GM23338 (cell line): ENCODE measurements at regions not wholly inside any gene's neighbourhood (a gene's known extent, or its start where the extent isn't known, plus 50 kb on each side); places are given as distances from the start of the nearest gene placed in this dataset.

ENCODE experiments used
- ATAC-seq: fragments of 200-7000 bp; cut with Tn5 transposase; 3 replicates; pipeline ENCODE4 v1.9.1; 2020
- DNase-seq: peaks from one replicate; pipeline ENCODE4 v3.0.0-alpha.2; 2015; ENCODE audit warnings: low spot score
- H2AFZ ChIP-seq: fragments of 200-600 bp; sonication (generic); 2 replicates; pipeline ENCODE4 v1.8.0; 2016; ENCODE audit warnings: antibody characterized with exemption, mild to moderate bottlenecking, moderate library complexity
- H3F3A ChIP-seq: fragments of 200-600 bp; sonication (generic); replicated peaks from 2 replicates; pipeline ENCODE4 v1.8.0; 2017; ENCODE audit warnings: antibody characterized with exemption, mixed run types, low read depth
- H3K27ac ChIP-seq: fragments of 200-600 bp; sonication (generic); 2 replicates; pipeline ENCODE4 v1.6.1; 2016; ENCODE audit warnings: low read depth
- H3K27me3 ChIP-seq: fragments of 200-600 bp; sonication (generic); 2 replicates; pipeline ENCODE4 v1.8.0; 2016; ENCODE audit warnings: mild to moderate bottlenecking, mixed run types, moderate library complexity; ENCODE audit not compliant: insufficient read depth
- H3K36me3 ChIP-seq: fragments of 200-600 bp; sonication (generic); 2 replicates; pipeline ENCODE4 v1.8.0; 2016; ENCODE audit warnings: mild to moderate bottlenecking; ENCODE audit not compliant: insufficient read depth
- H3K4me1 ChIP-seq: fragments of 200-600 bp; sonication (generic); 2 replicates; pipeline ENCODE4 v1.8.0; 2016; ENCODE audit warnings: mild to moderate bottlenecking, moderate library complexity; ENCODE audit not compliant: insufficient read depth
- H3K4me2 ChIP-seq: fragments of 200-600 bp; sonication (generic); 2 replicates; pipeline ENCODE4 v1.7.1; 2017; ENCODE audit warnings: mixed run types
- H3K4me3 ChIP-seq: fragments of 200-600 bp; sonication (generic); 2 replicates; pipeline ENCODE4 v1.6.1; 2016; ENCODE audit warnings: mixed run types
- H3K79me2 ChIP-seq: fragments of 200-600 bp; sonication (generic); replicated peaks from 2 replicates; pipeline ENCODE4 v1.8.0; 2017; ENCODE audit warnings: mild to moderate bottlenecking; ENCODE audit not compliant: insufficient read depth
- H3K9me2 ChIP-seq: fragments of 200-600 bp; sonication (generic); 2 replicates; pipeline ENCODE4 v1.8.0; 2017; ENCODE audit not compliant: insufficient read depth
- H4K20me1 ChIP-seq: fragments of 200-600 bp; sonication (generic); replicated peaks from 2 replicates; pipeline ENCODE4 v1.8.0; 2017; ENCODE audit warnings: mild to moderate bottlenecking; ENCODE audit not compliant: insufficient read depth
- H3K27ac Mint-ChIP-seq: 2 replicates; pipeline ENCODE4 v1.8.0; 2020; ENCODE audit warnings: inconsistent platforms, mild to moderate bottlenecking, moderate library complexity, mixed read lengths
- H3K27me3 Mint-ChIP-seq: 3 replicates; pipeline ENCODE4 v1.8.0; 2022; ENCODE audit warnings: low read depth, mild to moderate bottlenecking, moderate library complexity, mixed read lengths, inconsistent platforms; ENCODE audit not compliant: insufficient read depth, poor library complexity
- H3K36me3 Mint-ChIP-seq: 3 replicates; pipeline ENCODE4 v1.8.0; 2021; ENCODE audit warnings: low read depth, mild to moderate bottlenecking, inconsistent platforms, moderate library complexity, mixed read lengths
- H3K4me1 Mint-ChIP-seq: 3 replicates; pipeline ENCODE4 v1.8.0; 2020; ENCODE audit warnings: mild to moderate bottlenecking, inconsistent platforms, mixed read lengths
- H3K4me3 Mint-ChIP-seq: 3 replicates; pipeline ENCODE4 v1.8.0; 2021; ENCODE audit warnings: moderate library complexity, mild to moderate bottlenecking, inconsistent platforms, mixed read lengths
- H3K9me3 Mint-ChIP-seq: 3 replicates; pipeline ENCODE4 v1.8.0; 2020; ENCODE audit warnings: moderate library complexity, mild to moderate bottlenecking, inconsistent platforms, mixed read lengths
- CREB1 ChIP-seq: fragments of 250-450 bp; sonication (Bioruptor Pico); IDR thresholded peaks from 2 replicates; pipeline ENCODE4 v1.5.0; 2020; ENCODE audit warnings: low read depth, mild to moderate bottlenecking, moderate library complexity
- EZH2 ChIP-seq: fragments of 200-600 bp; sonication (generic); IDR thresholded peaks from one replicate; pipeline ENCODE4 v1.8.0; 2017; ENCODE audit warnings: antibody characterized with exemption, mild to moderate bottlenecking, low read depth; ENCODE audit not compliant: unreplicated experiment
- EZH2phosphoT487 ChIP-seq: fragments of 200-600 bp; sonication (generic); IDR thresholded peaks from one replicate; pipeline ENCODE4 v1.8.1; 2018; ENCODE audit warnings: antibody characterized with exemption; ENCODE audit not compliant: unreplicated experiment
- JUNB ChIP-seq: IDR thresholded peaks from one replicate; pipeline ENCODE4 v1.6.1; 2016; ENCODE audit warnings: antibody characterized with exemption; ENCODE audit not compliant: unreplicated experiment
- NANOG ChIP-seq: IDR thresholded peaks from 2 replicates; pipeline ENCODE4 v1.6.1; 2016; ENCODE audit warnings: antibody characterized with exemption, borderline replicate concordance
- POLR2AphosphoS5 ChIP-seq: IDR thresholded peaks from 2 replicates; pipeline ENCODE4 v1.6.1; 2016; ENCODE audit warnings: antibody characterized with exemption, low read depth
- STAT1 ChIP-seq: IDR thresholded peaks from one replicate; pipeline ENCODE4 v1.6.1; 2016; ENCODE audit warnings: antibody characterized with exemption; ENCODE audit not compliant: unreplicated experiment
- ZNF114 ChIP-seq: fragments of 250-450 bp; sonication (Bioruptor Pico); IDR thresholded peaks from 2 replicates; pipeline ENCODE4 v1.5.0; 2020; ENCODE audit warnings: mild to moderate bottlenecking, moderate library complexity
- ZNF331 ChIP-seq: fragments of 250-450 bp; sonication (Bioruptor Pico); IDR thresholded peaks from 2 replicates; pipeline ENCODE4 v1.5.0; 2020; ENCODE audit warnings: low read depth, mild to moderate bottlenecking, moderate library complexity
- TF ChIP-seq, protein P1 (sequence below): IDR thresholded peaks from one replicate; pipeline ENCODE4 v1.6.1; 2018; ENCODE audit warnings: antibody characterized with exemption; ENCODE audit not compliant: unreplicated experiment
- TF ChIP-seq, protein P2 (sequence below), 2 experiments: fragments of 200-600 bp in 1 of 2; sonication (generic) in 1 of 2; conservative IDR thresholded peaks; 2 replicates each; pipeline versions ENCODE4 v1.5.1 to v1.6.1; 2016 to 2017; ENCODE audit warnings: antibody characterized with exemption in 2 of 2, low read depth in 2 of 2, mild to moderate bottlenecking in 2 of 2, moderate library complexity in 1 of 2
- TF ChIP-seq, protein P3 (sequence below): fragments of 250-450 bp; sonication (Bioruptor Pico); IDR thresholded peaks from 2 replicates; pipeline ENCODE4 v1.5.0; 2020; ENCODE audit warnings: mild to moderate bottlenecking, moderate library complexity
- TF ChIP-seq, protein P4 (sequence below): IDR thresholded peaks from 2 replicates; pipeline ENCODE4 v1.6.1; 2016; ENCODE audit warnings: antibody characterized with exemption

DNA sequence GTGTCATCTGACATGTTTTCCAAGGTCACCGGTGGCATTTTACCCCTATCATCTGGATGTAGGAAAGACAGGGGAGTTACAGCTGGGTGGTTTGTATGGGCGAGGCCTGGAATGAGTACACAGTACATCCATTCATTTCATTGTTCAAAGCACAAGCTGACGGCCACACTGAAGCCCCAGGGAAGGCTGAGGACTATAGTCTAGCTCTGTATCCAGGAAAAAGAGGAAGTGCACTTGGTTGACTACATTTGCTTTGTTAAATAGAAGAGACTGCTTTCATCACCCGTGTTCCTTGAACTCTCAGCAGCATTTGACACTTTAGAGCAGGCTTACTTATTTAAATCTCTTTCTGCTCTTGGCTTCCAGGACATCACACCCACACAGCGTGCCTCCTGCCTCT lies 1041.0 kb upstream of the TENM3 start:
- peaks cover 3% of the 10 kb centered on the region for H3K27me3 Mint-ChIP-seq
- H3K4me2 ChIP-seq: no peak overlapping the region
- H3K27me3 ChIP-seq: no peaks in the 10 kb centered on the region
- H3K9me3 Mint-ChIP-seq: no peaks in the 10 kb centered on the region
- H3F3A ChIP-seq: no peaks in the 10 kb centered on the region
- ATAC-seq (no peak), DNase-seq (no peak)
- no peak overlapping the region for H3K4me3 ChIP-seq
- H2AFZ ChIP-seq: no peak overlapping the region
- H3K27ac ChIP-seq: no peak overlapping the region
- no peaks in the 10 kb centered on the region for H3K4me1 ChIP-seq
- TF ChIP-seq CREB1 (CRISPR knock-in tag) (no peak), EZH2phosphoT487 (no peak), JUNB (no peak), STAT1 (no peak), EZH2 (no peak), NANOG (no peak), ZNF331 (CRISPR knock-in tag) (no peak), POLR2AphosphoS5 (no peak), ZNF114 (no peak)
- TF ChIP-seq, protein P1, sequence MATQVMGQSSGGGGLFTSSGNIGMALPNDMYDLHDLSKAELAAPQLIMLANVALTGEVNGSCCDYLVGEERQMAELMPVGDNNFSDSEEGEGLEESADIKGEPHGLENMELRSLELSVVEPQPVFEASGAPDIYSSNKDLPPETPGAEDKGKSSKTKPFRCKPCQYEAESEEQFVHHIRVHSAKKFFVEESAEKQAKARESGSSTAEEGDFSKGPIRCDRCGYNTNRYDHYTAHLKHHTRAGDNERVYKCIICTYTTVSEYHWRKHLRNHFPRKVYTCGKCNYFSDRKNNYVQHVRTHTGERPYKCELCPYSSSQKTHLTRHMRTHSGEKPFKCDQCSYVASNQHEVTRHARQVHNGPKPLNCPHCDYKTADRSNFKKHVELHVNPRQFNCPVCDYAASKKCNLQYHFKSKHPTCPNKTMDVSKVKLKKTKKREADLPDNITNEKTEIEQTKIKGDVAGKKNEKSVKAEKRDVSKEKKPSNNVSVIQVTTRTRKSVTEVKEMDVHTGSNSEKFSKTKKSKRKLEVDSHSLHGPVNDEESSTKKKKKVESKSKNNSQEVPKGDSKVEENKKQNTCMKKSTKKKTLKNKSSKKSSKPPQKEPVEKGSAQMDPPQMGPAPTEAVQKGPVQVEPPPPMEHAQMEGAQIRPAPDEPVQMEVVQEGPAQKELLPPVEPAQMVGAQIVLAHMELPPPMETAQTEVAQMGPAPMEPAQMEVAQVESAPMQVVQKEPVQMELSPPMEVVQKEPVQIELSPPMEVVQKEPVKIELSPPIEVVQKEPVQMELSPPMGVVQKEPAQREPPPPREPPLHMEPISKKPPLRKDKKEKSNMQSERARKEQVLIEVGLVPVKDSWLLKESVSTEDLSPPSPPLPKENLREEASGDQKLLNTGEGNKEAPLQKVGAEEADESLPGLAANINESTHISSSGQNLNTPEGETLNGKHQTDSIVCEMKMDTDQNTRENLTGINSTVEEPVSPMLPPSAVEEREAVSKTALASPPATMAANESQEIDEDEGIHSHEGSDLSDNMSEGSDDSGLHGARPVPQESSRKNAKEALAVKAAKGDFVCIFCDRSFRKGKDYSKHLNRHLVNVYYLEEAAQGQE: no peak
- TF ChIP-seq, protein P2, sequence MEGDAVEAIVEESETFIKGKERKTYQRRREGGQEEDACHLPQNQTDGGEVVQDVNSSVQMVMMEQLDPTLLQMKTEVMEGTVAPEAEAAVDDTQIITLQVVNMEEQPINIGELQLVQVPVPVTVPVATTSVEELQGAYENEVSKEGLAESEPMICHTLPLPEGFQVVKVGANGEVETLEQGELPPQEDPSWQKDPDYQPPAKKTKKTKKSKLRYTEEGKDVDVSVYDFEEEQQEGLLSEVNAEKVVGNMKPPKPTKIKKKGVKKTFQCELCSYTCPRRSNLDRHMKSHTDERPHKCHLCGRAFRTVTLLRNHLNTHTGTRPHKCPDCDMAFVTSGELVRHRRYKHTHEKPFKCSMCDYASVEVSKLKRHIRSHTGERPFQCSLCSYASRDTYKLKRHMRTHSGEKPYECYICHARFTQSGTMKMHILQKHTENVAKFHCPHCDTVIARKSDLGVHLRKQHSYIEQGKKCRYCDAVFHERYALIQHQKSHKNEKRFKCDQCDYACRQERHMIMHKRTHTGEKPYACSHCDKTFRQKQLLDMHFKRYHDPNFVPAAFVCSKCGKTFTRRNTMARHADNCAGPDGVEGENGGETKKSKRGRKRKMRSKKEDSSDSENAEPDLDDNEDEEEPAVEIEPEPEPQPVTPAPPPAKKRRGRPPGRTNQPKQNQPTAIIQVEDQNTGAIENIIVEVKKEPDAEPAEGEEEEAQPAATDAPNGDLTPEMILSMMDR (conservative IDR thresholded peaks at IDR 0.05; ENCODE audit: low read depth in 2 of 2): no peak
- TF ChIP-seq, protein P3, sequence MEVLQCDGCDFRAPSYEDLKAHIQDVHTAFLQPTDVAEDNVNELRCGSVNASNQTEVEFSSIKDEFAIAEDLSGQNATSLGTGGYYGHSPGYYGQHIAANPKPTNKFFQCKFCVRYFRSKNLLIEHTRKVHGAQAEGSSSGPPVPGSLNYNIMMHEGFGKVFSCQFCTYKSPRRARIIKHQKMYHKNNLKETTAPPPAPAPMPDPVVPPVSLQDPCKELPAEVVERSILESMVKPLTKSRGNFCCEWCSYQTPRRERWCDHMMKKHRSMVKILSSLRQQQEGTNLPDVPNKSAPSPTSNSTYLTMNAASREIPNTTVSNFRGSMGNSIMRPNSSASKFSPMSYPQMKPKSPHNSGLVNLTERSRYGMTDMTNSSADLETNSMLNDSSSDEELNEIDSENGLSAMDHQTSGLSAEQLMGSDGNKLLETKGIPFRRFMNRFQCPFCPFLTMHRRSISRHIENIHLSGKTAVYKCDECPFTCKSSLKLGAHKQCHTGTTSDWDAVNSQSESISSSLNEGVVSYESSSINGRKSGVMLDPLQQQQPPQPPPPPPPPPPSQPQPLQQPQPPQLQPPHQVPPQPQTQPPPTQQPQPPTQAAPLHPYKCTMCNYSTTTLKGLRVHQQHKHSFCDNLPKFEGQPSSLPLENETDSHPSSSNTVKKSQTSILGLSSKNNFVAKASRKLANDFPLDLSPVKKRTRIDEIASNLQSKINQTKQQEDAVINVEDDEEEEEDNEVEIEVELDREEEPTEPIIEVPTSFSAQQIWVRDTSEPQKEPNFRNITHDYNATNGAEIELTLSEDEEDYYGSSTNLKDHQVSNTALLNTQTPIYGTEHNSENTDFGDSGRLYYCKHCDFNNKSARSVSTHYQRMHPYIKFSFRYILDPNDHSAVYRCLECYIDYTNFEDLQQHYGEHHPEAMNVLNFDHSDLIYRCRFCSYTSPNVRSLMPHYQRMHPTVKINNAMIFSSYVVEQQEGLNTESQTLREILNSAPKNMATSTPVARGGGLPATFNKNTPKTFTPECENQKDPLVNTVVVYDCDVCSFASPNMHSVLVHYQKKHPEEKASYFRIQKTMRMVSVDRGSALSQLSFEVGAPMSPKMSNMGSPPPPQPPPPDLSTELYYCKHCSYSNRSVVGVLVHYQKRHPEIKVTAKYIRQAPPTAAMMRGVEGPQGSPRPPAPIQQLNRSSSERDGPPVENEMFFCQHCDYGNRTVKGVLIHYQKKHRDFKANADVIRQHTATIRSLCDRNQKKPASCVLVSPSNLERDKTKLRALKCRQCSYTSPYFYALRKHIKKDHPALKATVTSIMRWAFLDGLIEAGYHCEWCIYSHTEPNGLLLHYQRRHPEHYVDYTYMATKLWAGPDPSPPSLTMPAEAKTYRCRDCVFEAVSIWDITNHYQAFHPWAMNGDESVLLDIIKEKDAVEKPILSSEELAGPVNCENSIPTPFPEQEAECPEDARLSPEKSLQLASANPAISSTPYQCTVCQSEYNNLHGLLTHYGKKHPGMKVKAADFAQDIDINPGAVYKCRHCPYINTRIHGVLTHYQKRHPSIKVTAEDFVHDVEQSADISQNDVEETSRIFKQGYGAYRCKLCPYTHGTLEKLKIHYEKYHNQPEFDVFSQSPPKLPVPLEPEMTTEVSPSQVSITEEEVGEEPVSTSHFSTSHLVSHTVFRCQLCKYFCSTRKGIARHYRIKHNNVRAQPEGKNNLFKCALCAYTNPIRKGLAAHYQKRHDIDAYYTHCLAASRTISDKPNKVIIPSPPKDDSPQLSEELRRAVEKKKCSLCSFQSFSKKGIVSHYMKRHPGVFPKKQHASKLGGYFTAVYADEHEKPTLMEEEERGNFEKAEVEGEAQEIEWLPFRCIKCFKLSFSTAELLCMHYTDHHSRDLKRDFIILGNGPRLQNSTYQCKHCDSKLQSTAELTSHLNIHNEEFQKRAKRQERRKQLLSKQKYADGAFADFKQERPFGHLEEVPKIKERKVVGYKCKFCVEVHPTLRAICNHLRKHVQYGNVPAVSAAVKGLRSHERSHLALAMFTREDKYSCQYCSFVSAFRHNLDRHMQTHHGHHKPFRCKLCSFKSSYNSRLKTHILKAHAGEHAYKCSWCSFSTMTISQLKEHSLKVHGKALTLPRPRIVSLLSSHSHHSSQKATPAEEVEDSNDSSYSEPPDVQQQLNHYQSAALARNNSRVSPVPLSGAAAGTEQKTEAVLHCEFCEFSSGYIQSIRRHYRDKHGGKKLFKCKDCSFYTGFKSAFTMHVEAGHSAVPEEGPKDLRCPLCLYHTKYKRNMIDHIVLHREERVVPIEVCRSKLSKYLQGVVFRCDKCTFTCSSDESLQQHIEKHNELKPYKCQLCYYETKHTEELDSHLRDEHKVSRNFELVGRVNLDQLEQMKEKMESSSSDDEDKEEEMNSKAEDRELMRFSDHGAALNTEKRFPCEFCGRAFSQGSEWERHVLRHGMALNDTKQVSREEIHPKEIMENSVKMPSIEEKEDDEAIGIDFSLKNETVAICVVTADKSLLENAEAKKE (CRISPR knock-in tag): no peak
- TF ChIP-seq, protein P4, sequence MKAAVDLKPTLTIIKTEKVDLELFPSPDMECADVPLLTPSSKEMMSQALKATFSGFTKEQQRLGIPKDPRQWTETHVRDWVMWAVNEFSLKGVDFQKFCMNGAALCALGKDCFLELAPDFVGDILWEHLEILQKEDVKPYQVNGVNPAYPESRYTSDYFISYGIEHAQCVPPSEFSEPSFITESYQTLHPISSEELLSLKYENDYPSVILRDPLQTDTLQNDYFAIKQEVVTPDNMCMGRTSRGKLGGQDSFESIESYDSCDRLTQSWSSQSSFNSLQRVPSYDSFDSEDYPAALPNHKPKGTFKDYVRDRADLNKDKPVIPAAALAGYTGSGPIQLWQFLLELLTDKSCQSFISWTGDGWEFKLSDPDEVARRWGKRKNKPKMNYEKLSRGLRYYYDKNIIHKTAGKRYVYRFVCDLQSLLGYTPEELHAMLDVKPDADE: no peak
- H3K27ac Mint-ChIP-seq: no peak overlapping the region
- no peak overlapping the region for H3K4me3 Mint-ChIP-seq
- H3K36me3 Mint-ChIP-seq: no peaks in the 10 kb centered on the region
- H3K9me2 ChIP-seq: no peaks in the 10 kb centered on the region
- no peaks in the 10 kb centered on the region for H3K36me3 ChIP-seq
- no peaks in the 10 kb centered on the region for H4K20me1 ChIP-seq
- H3K79me2 ChIP-seq: no peaks in the 10 kb centered on the region
- peaks cover 4% of the 10 kb centered on the region; the same call in 2 of the 3 replicates for H3K4me1 Mint-ChIP-seq
